OCI-LY7 (cell line): ENCODE measurements at regions not wholly inside any gene's neighbourhood (a gene's known extent, or its start where the extent isn't known, plus 50 kb on each side); places are given as distances from the start of the nearest gene placed in this dataset.

ENCODE experiments used
- BruUV-seq: library from RNA; stranded (reverse); fragments of 400-500 nt; replicated peaks from 2 replicates; lab custom pipeline; 2021; lab: Mats Ljungman, UMichigan
- CTCF ChIA-PET: fragments of 300-600 bp; sonication (Branson Sonifier 250); formaldehyde crosslinking; loops from one replicate; lab custom pipeline; 2022; ENCODE audit warnings: antibody characterized with exemption; ENCODE audit not compliant: unreplicated experiment; lab: Charles Lee
- POLR2A ChIA-PET: fragments of 300-600 bp; sonication (Branson Sonifier 250); formaldehyde crosslinking; loops from one replicate; lab custom pipeline; 2022; ENCODE audit warnings: antibody characterized with exemption; lab: Charles Lee
- DNase-seq: peaks from one replicate; pipeline ENCODE4 v3.0.0-alpha.2; 2015; ENCODE audit warnings: low spot score
- H2AFZ ChIP-seq: fragments of 200-600 bp; sonication (generic), shearing (Covaris generic); 2 replicates; pipeline ENCODE4 v1.6.1; 2014; ENCODE audit warnings: mild to moderate bottlenecking, antibody characterized with exemption, low read length, moderate library complexity
- H3K27ac ChIP-seq: fragments of 200-600 bp; sonication (generic); 2 replicates; pipeline ENCODE4 v1.5.1; 2014; ENCODE audit warnings: mixed run types, low read depth, mild to moderate bottlenecking, moderate library complexity, low read length, inconsistent platforms; ENCODE audit not compliant: poor library complexity, severe bottlenecking
- H3K36me3 ChIP-seq: fragments of 200-600 bp; sonication (generic); 2 replicates; pipeline ENCODE4 v1.6.1; 2014; ENCODE audit warnings: mild to moderate bottlenecking, antibody characterized with exemption, low read length, moderate library complexity, mixed read lengths; ENCODE audit not compliant: insufficient read depth
- H3K4me1 ChIP-seq: fragments of 200-600 bp; sonication (generic); 2 replicates; pipeline ENCODE4 v1.5.1; 2014; ENCODE audit warnings: mild to moderate bottlenecking, low read length; ENCODE audit not compliant: insufficient read depth, poor library complexity, severe bottlenecking
- H3K4me2 ChIP-seq: fragments of 200-600 bp; sonication (generic); 2 replicates; pipeline ENCODE4 v1.6.1; 2014; ENCODE audit warnings: mild to moderate bottlenecking, low read length
- H3K4me3 ChIP-seq: fragments of 200-600 bp; sonication (generic); 2 replicates; pipeline ENCODE4 v1.5.1; 2014; ENCODE audit warnings: mild to moderate bottlenecking, low read depth, low read length; ENCODE audit not compliant: poor library complexity, severe bottlenecking
- H3K79me2 ChIP-seq: fragments of 200-600 bp; sonication (generic); 2 replicates; pipeline ENCODE4 v1.6.1; 2016; ENCODE audit warnings: low read depth, mild to moderate bottlenecking, low read length, moderate library complexity, mixed read lengths; ENCODE audit not compliant: insufficient read depth
- H3K9me2 ChIP-seq: fragments of 200-600 bp; sonication (generic); 2 replicates; pipeline ENCODE4 v1.6.1; 2016; ENCODE audit warnings: mild to moderate bottlenecking, low read length, mixed read lengths; ENCODE audit not compliant: insufficient read depth
- H3K9me3 ChIP-seq: fragments of 200-600 bp; sonication (generic); 2 replicates; pipeline ENCODE4 v1.6.1; 2014; ENCODE audit warnings: mild to moderate bottlenecking, mixed run types, low read length, mixed read lengths
- H4K20me1 ChIP-seq: fragments of 200-600 bp; sonication (generic); 2 replicates; pipeline ENCODE4 v1.6.1; 2014; ENCODE audit warnings: mild to moderate bottlenecking, antibody characterized with exemption, low read length, moderate library complexity, mixed read lengths; ENCODE audit not compliant: insufficient read depth
- EZH2phosphoT487 ChIP-seq: fragments of 200-600 bp; sonication (generic); IDR thresholded peaks from 2 replicates; pipeline ENCODE4 v1.6.1; 2018; ENCODE audit warnings: low read depth, borderline replicate concordance, mild to moderate bottlenecking, mixed run types, antibody characterized with exemption, low read length, moderate library complexity, mixed read lengths
- intact Hi-C: fragments of 100-400 bp; cut with micrococcal nuclease; formaldehyde crosslinking; loops from one replicate; pipeline ENCODE4 v1.10.0; 2022; ENCODE audit not compliant: unreplicated experiment
- TF ChIP-seq, protein P1 (sequence below): fragments of 200-600 bp; sonication (generic); conservative IDR thresholded peaks from 2 replicates; pipeline ENCODE4 v1.5.1; 2014; ENCODE audit warnings: mild to moderate bottlenecking, antibody characterized with exemption, low read length, moderate library complexity, mixed read lengths

DNA sequence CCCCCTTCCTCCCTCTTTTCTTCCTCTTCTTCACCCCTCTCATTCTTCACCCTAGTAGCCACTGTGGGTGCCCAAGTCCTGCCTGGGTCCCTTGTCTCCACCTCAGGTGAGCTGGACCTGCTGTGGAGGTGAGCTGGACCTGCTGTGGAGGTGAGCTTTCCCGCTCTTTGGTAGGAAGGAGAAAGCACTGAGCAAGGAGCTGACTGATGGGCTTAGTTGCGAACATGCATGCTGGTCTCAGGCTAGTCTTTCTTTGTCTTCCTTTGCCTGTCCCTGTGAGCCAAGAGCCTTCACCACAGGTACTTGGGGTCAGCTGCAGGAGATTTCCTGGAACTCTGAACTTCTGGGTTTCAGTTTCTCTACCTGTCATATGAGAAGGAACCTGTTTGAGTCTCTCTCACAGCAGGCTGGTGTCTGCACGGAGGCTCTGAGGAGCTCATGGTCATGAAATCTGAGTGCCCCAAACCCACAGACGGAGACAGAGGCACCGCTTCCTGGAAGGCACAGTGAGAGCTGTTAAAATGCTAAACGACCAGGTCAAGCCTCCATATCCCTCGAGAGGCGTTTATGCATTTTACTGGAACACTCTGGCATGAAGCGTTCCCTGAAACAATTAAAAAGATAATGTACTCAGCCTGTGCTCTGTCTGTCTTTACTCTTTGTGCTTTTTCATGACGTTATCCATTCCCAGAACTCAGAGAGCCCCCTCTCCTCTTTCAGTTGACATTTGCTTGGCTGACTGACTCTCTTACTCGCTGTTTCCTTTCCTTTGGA is 69.5 kb downstream of the RHOU start:
- H3K4me1 ChIP-seq, result no peaks in the 10 kb centered on the region
- CTCF ChIA-PET, result interaction anchor here (1.1 kb wide), 1 partner anchor 9 kb away, joined by 3 read pairs; no protein-coding TSS in a partner anchor
- no peak for DNase-seq
- H3K4me3 ChIP-seq, result no peak overlapping the region
- intact Hi-C loops, result no loop called here
- no peaks in the 10 kb centered on the region for H3K36me3 ChIP-seq
- H3K9me3 ChIP-seq, result no peaks in the 10 kb centered on the region
- H3K27ac ChIP-seq, result no peak overlapping the region
- H3K79me2 ChIP-seq, result no peaks in the 10 kb centered on the region
- no peak overlapping the region for H3K4me2 ChIP-seq
- no peaks in the 10 kb centered on the region for H3K9me2 ChIP-seq
- no TSS peak for BruUV-seq
- TF ChIP-seq, protein P1, sequence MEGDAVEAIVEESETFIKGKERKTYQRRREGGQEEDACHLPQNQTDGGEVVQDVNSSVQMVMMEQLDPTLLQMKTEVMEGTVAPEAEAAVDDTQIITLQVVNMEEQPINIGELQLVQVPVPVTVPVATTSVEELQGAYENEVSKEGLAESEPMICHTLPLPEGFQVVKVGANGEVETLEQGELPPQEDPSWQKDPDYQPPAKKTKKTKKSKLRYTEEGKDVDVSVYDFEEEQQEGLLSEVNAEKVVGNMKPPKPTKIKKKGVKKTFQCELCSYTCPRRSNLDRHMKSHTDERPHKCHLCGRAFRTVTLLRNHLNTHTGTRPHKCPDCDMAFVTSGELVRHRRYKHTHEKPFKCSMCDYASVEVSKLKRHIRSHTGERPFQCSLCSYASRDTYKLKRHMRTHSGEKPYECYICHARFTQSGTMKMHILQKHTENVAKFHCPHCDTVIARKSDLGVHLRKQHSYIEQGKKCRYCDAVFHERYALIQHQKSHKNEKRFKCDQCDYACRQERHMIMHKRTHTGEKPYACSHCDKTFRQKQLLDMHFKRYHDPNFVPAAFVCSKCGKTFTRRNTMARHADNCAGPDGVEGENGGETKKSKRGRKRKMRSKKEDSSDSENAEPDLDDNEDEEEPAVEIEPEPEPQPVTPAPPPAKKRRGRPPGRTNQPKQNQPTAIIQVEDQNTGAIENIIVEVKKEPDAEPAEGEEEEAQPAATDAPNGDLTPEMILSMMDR, result no peak
- TF ChIP-seq EZH2phosphoT487, result no peak
- H2AFZ ChIP-seq, result no peak overlapping the region
- POLR2A ChIA-PET, result interaction anchor here (0.6 kb wide), 1 partner anchor 40 kb away, joined by 3 read pairs; no protein-coding TSS in a partner anchor
- H4K20me1 ChIP-seq, result no peaks in the 10 kb centered on the region

DNA sequence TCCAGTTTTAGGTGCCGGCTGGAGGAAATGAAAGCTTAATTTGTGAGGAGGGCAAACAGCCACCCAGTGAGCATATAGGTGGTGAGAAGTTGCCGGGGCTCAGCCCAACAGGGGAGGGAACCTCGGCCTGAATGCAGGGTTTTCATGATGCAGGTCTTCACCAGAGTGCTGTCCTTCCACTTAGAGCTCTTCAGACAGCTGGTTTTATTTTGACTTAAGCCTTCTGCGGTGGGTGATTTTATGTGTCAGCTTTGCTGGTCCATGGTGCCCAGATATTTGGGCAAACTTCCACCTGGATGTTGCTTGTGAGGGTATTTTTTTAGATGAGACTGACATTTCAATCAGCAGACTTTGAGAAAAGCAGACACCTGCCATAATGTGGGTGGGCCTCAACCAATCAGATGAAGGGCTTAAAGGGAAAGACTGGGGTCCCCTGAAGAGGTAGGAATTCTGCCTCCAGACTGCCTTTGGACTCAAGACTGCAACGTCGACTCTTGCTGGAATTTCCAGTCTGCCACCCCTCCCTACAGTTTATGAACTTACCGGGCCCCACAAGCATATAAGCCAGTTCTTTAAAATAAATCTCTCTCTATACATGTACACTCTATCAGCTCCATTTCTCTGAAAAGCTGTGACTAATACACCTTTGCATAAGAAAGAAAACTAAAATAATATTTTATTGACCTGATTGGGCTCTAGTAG is 72.8 kb downstream of the RHOU start:
- DNase-seq, result no peak
- H2AFZ ChIP-seq, result no peak overlapping the region
- H3K4me3 ChIP-seq, result no peak overlapping the region
- H3K9me2 ChIP-seq, result no peaks in the 10 kb centered on the region
- BruUV-seq, result no TSS peak
- H3K36me3 ChIP-seq, result no peaks in the 10 kb centered on the region
- ChIA-PET CTCF (no interaction called here), POLR2A (interaction anchor here (1.3 kb wide), 1 partner anchor 320 kb away, joined by 3 read pairs; no protein-coding TSS in a partner anchor)
- H4K20me1 ChIP-seq, result no peaks in the 10 kb centered on the region
- no peaks in the 10 kb centered on the region for H3K4me1 ChIP-seq
- no peaks in the 10 kb centered on the region for H3K79me2 ChIP-seq
- no peak overlapping the region for H3K27ac ChIP-seq
- no peak overlapping the region for H3K4me2 ChIP-seq
- H3K9me3 ChIP-seq, result no peaks in the 10 kb centered on the region
- intact Hi-C loops, result no loop called here
- no peak for TF ChIP-seq EZH2phosphoT487
- TF ChIP-seq, protein P1, result no peak
